ENCODE measurements at regions not wholly inside any gene's neighbourhood (a gene's known extent, or its start where the extent isn't known, plus 50 kb on each side); places are given as distances from the start of the nearest gene placed in this dataset.

DNA sequence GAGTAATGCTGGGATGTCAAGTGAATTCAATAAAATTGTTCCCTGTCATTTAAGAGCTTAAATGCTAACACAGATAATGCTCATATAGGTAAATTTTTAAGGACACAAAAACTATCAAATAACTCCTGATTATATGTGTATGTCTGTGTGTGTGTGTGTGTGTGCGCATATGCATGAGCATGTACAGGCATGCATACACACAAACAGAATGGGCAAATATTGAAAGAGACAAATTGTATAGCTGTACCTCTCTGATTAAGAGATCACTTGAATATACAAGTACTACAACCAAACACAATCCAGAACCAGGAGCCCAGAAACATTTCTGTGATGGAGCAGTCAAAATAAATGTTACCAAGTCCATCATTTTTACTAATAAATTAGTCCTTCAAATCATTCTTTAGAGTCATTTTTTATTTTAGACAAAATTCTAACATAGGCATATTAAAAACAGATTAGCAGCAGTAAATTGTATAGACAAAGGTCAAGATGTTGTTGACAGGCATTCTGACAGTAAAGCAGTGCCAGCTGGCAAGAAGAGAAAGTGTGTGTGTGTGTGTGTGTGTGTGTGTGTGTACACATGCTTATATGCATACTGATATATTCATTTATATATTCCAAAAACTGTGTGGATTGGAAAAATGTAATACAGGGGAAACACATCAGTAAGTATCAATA lies 145.3 kb downstream of the CD47 start:
- Mint-ChIP-seq H3K36me3 (no peaks in the 10 kb centered on the region), H3K27me3 (no peaks in the 10 kb centered on the region)

DNA sequence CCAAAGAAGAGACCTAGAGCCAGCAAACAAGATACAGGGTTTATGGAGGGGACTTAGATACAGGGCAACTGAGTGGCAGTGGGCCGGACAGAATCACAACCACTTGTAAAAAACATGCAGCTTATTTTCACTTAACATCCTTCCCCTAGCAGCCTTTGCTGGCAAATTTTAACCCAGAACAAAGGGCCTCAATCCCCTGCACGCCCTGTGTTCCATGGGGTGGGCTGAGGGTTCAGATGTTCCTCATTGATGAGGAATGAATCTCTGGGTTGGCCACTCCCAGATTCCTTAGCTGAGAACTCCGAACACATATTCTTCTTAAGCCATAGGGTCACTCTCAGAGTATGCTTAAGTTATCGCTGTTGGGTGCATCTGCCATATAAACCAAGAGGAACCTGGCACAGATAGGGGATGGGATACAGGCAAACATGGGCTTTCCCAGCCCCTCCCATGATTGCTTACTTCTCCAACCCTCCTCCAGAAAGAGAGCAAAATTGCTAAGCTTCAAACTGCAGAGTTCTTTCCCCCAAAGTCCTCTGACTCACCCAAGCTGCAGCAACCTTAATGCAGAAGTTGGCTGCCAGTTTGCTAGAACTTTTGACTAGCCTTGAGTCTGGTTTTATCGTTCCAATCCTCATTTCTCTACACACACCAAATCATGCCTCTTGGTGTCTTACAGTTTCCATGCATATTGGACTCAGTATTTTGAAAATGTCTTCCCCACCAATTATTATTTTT lies 146.9 kb downstream of the CD47 start:
- TF ChIP-seq, protein P1, sequence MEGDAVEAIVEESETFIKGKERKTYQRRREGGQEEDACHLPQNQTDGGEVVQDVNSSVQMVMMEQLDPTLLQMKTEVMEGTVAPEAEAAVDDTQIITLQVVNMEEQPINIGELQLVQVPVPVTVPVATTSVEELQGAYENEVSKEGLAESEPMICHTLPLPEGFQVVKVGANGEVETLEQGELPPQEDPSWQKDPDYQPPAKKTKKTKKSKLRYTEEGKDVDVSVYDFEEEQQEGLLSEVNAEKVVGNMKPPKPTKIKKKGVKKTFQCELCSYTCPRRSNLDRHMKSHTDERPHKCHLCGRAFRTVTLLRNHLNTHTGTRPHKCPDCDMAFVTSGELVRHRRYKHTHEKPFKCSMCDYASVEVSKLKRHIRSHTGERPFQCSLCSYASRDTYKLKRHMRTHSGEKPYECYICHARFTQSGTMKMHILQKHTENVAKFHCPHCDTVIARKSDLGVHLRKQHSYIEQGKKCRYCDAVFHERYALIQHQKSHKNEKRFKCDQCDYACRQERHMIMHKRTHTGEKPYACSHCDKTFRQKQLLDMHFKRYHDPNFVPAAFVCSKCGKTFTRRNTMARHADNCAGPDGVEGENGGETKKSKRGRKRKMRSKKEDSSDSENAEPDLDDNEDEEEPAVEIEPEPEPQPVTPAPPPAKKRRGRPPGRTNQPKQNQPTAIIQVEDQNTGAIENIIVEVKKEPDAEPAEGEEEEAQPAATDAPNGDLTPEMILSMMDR (conservative IDR thresholded peaks at IDR 0.05), result no peak
- Mint-ChIP-seq H3K4me3 (no peak overlapping the region), H3K27ac (no peak overlapping the region), H3K4me1 (ENCODE audit: unreplicated experiment) (peaks cover 14% of the 10 kb centered on the region), H3K27me3 (no peaks in the 10 kb centered on the region), H3K36me3 (no peaks in the 10 kb centered on the region), H3K9me3 (no peaks in the 10 kb centered on the region)
- no peak for DNase-seq (ENCODE audit: extremely low spot score, unreplicated experiment)

More for the DNA sequence above, 145.3 kb downstream of the CD47 start:
- H3K4me3 Mint-ChIP-seq, result no peak overlapping the region
- TF ChIP-seq, protein P1 (conservative IDR thresholded peaks at IDR 0.05), result no peak
- no peak overlapping the region for H3K27ac Mint-ChIP-seq
- H3K9me3 Mint-ChIP-seq, result no peaks in the 10 kb centered on the region
- no peak for DNase-seq (ENCODE audit: extremely low spot score, unreplicated experiment)
- H3K4me1 Mint-ChIP-seq (ENCODE audit: unreplicated experiment), result no peaks in the 10 kb centered on the region

DNA sequence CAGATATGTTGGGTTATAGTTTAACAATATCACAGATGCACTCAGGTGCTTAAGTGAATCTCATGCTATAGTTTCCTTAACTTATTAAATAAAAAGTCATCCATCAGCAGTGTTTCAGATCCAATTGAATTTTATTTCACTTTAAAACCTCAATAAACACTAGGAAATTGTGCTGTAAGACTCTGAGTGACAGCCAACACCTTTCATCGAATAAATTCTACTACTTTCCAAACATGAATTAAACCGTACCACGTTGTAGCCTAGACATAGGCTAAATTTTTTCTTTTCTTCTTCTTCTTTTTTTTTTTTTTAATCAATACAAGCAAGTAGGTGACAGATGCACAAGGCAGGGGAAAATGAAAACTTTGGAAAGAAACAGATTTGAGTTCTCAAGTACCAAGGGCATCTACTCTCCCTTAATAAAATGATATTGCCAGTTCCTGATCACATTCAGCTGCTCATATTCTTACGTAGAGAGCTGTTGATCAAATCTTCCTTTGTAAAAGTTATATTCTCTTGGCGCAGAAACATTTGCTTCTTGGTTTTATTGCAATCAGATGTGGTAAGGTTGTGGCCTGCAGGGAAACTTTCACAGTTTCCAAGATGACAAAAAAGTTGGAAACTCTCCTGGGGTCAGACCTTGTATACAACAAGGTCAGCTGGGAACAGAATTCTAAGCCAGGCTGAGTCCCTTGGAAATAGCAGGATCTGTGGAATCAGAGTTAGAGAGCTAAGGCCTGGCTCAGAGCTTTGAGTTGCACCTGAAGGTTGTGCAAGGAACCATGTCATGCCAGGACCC lies 147.7 kb downstream of the CD47 start:
- Mint-ChIP-seq H3K27ac (no peak overlapping the region), H3K4me3 (no peak overlapping the region), H3K9me3 (peaks cover 2% of the 10 kb centered on the region), H3K27me3 (peaks cover 1% of the 10 kb centered on the region), H3K4me1 (ENCODE audit: unreplicated experiment) (peaks cover 19% of the 10 kb centered on the region), H3K36me3 (peaks cover 2% of the 10 kb centered on the region)
- TF ChIP-seq, protein P1 (conservative IDR thresholded peaks at IDR 0.05), result no peak
- no peak for DNase-seq (ENCODE audit: extremely low spot score, unreplicated experiment)

DNA sequence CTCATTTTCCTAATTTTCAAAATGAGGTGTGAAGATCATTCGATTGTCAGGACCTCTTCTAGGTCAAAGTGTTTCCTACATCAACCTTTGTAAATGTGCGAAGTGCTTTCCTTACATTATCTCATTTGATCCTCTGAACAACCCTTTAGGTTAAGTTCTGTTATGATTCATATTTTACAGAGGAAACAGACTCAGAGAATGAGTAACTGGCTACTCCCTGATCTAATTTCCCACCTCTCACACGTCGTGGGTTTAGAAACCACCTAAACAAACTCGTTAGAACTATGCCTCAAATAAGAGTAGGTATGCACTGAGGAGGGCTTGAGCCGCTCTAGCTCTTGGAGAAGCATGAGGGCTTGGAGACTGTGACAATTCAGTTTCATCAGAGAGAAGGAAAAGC lies 148.6 kb downstream of the CD47 start:
- Mint-ChIP-seq H3K9me3 (peaks cover 6% of the 10 kb centered on the region), H3K4me1 (ENCODE audit: unreplicated experiment) (peaks cover 22% of the 10 kb centered on the region), H3K27ac (no peak overlapping the region), H3K4me3 (no peak overlapping the region), H3K36me3 (peaks cover 3% of the 10 kb centered on the region), H3K27me3 (peaks cover 3% of the 10 kb centered on the region)
- TF ChIP-seq, protein P1 (conservative IDR thresholded peaks at IDR 0.05), result no peak
- DNase-seq (ENCODE audit: extremely low spot score, unreplicated experiment), result no peak

DNA sequence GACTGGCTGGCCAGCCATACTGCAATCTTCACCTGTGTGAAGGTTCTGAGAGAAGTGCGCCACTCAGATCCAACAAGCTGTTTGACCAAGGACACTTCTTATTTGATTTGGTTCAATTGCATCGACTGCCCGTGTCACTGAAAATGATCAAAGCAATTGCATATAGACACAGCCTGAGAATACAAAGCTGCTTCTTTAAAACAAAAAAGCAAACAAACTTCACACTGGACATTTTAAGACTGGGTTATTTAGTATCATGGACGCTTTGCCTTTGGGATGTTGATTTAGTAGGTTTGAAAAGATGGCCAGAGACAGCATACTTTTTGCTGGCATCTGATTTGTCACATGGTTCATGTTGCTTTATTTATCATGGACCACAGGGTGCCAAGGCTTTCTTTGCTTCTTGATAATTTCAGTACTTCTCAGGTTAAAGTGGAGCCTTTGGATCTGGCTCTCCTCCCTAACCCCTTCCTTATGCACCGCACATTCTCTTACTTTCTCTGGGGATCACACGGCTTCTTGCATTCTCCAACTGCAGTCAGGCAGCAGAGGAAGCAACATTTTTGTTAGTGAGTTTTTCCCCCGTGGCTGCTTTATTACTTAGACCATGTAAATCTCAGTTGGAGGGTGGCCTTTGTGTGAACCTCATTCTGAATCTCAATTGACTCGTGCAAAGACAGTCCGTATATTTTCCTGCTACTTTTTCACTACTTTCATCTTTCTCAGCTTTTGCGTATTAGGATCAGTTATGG lies 151.0 kb downstream of the CD47 start:
- Mint-ChIP-seq H3K4me3 (no peak overlapping the region), H3K27me3 (peaks cover 3% of the 10 kb centered on the region), H3K9me3 (peaks cover 6% of the 10 kb centered on the region), H3K27ac (no peak overlapping the region), H3K36me3 (peaks cover 3% of the 10 kb centered on the region), H3K4me1 (ENCODE audit: unreplicated experiment) (peaks cover 22% of the 10 kb centered on the region)
- TF ChIP-seq, protein P1 (conservative IDR thresholded peaks at IDR 0.05), result no peak
- no peak for DNase-seq (ENCODE audit: extremely low spot score, unreplicated experiment)
